ENCODE measurements at regions not wholly inside any gene's neighbourhood (a gene's known extent, or its start where the extent isn't known, plus 50 kb on each side); places are given as distances from the start of the nearest gene placed in this dataset.

DNA sequence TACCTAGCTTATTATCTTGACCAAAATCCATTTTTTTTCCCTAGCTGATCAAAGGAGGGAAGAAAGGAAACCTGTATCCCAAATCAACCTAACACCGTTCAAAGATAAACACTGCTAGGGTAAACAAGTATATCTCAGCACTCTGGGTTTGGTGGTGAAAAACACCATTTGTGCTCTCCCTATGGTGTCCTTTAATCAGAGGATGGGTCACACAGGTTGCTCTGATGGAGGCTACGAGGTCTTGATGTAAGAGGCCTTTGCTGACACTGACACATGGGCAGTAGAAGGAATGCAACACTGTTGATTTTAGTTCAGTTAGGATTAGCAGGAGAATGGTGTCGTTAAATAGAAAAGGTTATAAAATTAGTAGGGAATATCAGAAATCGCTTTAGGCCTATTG is 179.3 kb downstream of the HDGFL1 start:
- DNase-seq (ENCODE audit: low read depth in 6 of 9, low spot score in 9 of 9) = no peak
- H3K4me1 ChIP-seq (ENCODE audit: control insufficient read depth in 2 of 2, insufficient read depth in 2 of 2, low read length in 2 of 2) = no peaks in the 10 kb centered on the region
- no peak overlapping the region for H3K27ac ChIP-seq (ENCODE audit: low read depth in 1 of 2, low read length in 1 of 2)
- 96% methylated on average over 4 of the region's 4 CpGs for WGBS
- no peaks in the 10 kb centered on the region for H3K36me3 ChIP-seq (ENCODE audit: control insufficient read depth in 2 of 2, insufficient read depth in 2 of 2, low read length in 1 of 2)
- no peaks in the 10 kb centered on the region for H3K9me3 ChIP-seq (ENCODE audit: control insufficient read depth in 2 of 2, insufficient read depth in 1 of 2, low read length in 1 of 2)
- H3K27me3 ChIP-seq (ENCODE audit: control insufficient read depth in 2 of 2, insufficient read depth in 1 of 2, low read length in 1 of 2) = no peaks in the 10 kb centered on the region
- no peak overlapping the region for H3K4me3 ChIP-seq (ENCODE audit: low read length in 2 of 2)

DNA sequence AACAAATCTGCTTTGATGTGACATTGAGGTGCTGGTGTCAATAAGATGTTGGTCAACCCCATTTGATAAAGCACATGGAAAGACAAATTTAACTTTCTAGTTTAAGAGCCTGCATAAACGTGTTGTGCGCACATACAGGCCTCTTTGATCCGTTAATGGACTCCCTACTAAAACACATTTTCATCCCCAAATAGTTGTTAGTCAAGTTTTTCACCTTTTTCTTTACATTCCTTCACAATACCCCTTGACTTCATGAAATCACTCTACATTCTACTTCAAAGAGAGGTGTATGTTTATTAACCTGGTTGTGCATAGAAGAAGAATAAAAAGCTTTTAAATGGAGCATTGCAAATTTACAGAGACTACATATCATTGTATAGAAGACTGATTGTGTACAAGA is 180.3 kb downstream of the HDGFL1 start:
- Histone ChIP-seq H3K4me1 (ENCODE audit: control insufficient read depth in 2 of 2, insufficient read depth in 2 of 2, low read length in 2 of 2) (no peaks in the 10 kb centered on the region), H3K27ac (ENCODE audit: low read depth in 1 of 2, low read length in 1 of 2) (no peak overlapping the region)
- WGBS = 98% methylated on average over 3 of the region's 3 CpGs

DNA sequence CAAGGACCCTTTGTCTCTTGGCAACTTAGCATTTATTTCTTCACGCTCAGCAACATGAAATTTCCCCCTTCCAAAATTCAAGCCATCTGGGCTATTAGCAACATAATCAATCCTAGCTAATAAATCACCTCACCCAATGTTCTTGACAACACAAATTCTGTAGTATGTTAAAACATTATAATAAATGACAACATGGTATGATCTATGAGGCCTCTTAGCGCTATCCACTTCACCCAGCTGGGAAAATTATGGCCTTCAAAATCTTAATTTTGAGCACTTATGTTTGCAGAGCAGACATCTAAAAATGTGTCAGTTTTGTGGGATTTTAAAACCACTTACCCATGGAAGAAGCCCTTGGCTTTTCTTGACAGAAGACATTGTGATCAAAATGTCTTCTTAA is 181.9 kb downstream of the HDGFL1 start:
- Histone ChIP-seq H3K9me3 (ENCODE audit: control insufficient read depth in 2 of 2, insufficient read depth in 1 of 2, low read length in 1 of 2) (no peaks in the 10 kb centered on the region), H3K4me1 (ENCODE audit: control insufficient read depth in 2 of 2, insufficient read depth in 2 of 2, low read length in 2 of 2) (no peaks in the 10 kb centered on the region), H3K4me3 (ENCODE audit: low read length in 2 of 2) (no peak overlapping the region), H3K27me3 (ENCODE audit: control insufficient read depth in 2 of 2, insufficient read depth in 1 of 2, low read length in 1 of 2) (no peaks in the 10 kb centered on the region), H3K27ac (ENCODE audit: low read depth in 1 of 2, low read length in 1 of 2) (no peak overlapping the region), H3K36me3 (ENCODE audit: control insufficient read depth in 2 of 2, insufficient read depth in 2 of 2, low read length in 1 of 2) (no peaks in the 10 kb centered on the region)
- DNase-seq (ENCODE audit: low read depth in 6 of 9, low spot score in 9 of 9) = no peak
- 99% methylated on average over 2 of the region's 2 CpGs for WGBS

More for the DNA sequence above, 180.3 kb downstream of the HDGFL1 start:
- DNase-seq (ENCODE audit: low read depth in 6 of 9, low spot score in 9 of 9) = no peak
- no peak overlapping the region for H3K4me3 ChIP-seq (ENCODE audit: low read length in 2 of 2)
- no peaks in the 10 kb centered on the region for H3K36me3 ChIP-seq (ENCODE audit: control insufficient read depth in 2 of 2, insufficient read depth in 2 of 2, low read length in 1 of 2)
- no peaks in the 10 kb centered on the region for H3K9me3 ChIP-seq (ENCODE audit: control insufficient read depth in 2 of 2, insufficient read depth in 1 of 2, low read length in 1 of 2)
- no peaks in the 10 kb centered on the region for H3K27me3 ChIP-seq (ENCODE audit: control insufficient read depth in 2 of 2, insufficient read depth in 1 of 2, low read length in 1 of 2)

DNA sequence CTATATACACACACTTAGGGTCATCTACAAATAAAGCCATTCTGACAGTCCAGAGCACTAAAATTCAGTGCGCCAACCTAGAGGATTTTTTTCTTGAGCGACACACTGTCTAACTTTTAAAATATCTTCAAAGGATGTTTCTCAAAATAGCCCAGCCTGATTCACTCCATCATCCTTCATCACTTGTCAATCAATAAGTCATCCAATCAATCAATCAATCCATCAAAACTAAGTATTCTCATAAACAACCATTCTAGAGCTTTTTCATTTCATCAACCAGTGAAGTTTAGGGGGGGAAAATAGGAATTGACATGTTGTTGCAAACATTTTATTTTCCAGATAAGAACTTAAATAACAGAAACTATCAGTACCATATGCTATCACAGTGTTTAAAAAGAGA is 183.2 kb downstream of the HDGFL1 start:
- DNase-seq (ENCODE audit: low read depth in 6 of 9, low spot score in 9 of 9) = no peak
- no peaks in the 10 kb centered on the region for H3K9me3 ChIP-seq (ENCODE audit: control insufficient read depth in 2 of 2, insufficient read depth in 1 of 2, low read length in 1 of 2)
- H3K4me1 ChIP-seq (ENCODE audit: control insufficient read depth in 2 of 2, insufficient read depth in 2 of 2, low read length in 2 of 2) = no peaks in the 10 kb centered on the region
- H3K36me3 ChIP-seq (ENCODE audit: control insufficient read depth in 2 of 2, insufficient read depth in 2 of 2, low read length in 1 of 2) = no peaks in the 10 kb centered on the region
- no peak overlapping the region for H3K4me3 ChIP-seq (ENCODE audit: low read length in 2 of 2)
- no peak overlapping the region for H3K27ac ChIP-seq (ENCODE audit: low read depth in 1 of 2, low read length in 1 of 2)
- WGBS = over 99% methylated on average over 2 of the region's 2 CpGs
- H3K27me3 ChIP-seq (ENCODE audit: control insufficient read depth in 2 of 2, insufficient read depth in 1 of 2, low read length in 1 of 2) = no peaks in the 10 kb centered on the region

DNA sequence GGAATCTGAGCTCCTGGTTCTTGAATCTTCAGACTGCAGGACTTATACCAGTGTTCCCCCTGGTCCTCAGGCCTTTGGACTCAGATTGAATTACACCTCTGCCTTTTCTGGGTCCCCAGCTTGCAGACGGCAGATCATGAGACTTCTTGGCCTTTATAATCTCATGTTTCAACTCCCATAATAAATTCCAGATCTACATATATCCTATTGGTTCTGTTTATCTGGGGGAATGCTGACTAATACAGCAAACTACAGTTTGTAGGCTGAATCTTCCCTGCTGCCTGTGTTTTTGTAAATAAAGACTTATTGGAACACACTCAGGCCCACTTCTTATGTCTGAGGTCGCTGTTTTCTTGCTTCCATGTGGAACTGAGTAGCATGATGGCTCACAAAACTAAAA is 184.7 kb downstream of the HDGFL1 start:
- H3K27ac ChIP-seq (ENCODE audit: low read depth in 1 of 2, low read length in 1 of 2) = no peak overlapping the region
- 68% methylated on average over 2 of the region's 2 CpGs for WGBS
- H3K4me3 ChIP-seq (ENCODE audit: low read length in 2 of 2) = no peak overlapping the region
- DNase-seq (ENCODE audit: low read depth in 6 of 9, low spot score in 9 of 9) = no peak
- no peaks in the 10 kb centered on the region for H3K4me1 ChIP-seq (ENCODE audit: control insufficient read depth in 2 of 2, insufficient read depth in 2 of 2, low read length in 2 of 2)
- H3K9me3 ChIP-seq (ENCODE audit: control insufficient read depth in 2 of 2, insufficient read depth in 1 of 2, low read length in 1 of 2) = no peaks in the 10 kb centered on the region
- no peaks in the 10 kb centered on the region for H3K36me3 ChIP-seq (ENCODE audit: control insufficient read depth in 2 of 2, insufficient read depth in 2 of 2, low read length in 1 of 2)
- H3K27me3 ChIP-seq (ENCODE audit: control insufficient read depth in 2 of 2, insufficient read depth in 1 of 2, low read length in 1 of 2) = no peaks in the 10 kb centered on the region

DNA sequence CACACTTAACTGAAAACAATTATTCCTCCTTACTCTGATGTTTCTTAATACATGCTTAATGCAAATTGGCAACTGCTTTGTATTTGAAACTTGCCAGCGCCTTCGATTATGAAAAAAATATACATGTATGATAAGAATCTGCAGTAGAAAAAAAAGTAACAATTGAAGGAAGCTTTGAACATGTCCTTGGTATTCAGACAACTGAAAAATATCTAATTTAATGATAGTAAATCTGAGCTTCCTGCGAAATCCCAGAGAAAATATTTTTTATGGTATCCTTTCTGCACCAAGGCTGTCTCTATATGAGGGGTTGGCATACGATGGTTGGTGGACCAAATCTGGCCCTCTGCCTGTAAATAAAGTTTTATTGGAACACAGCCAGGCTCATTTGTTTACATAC is 186.2 kb downstream of the HDGFL1 start:
- H3K4me3 ChIP-seq (ENCODE audit: low read length in 2 of 2) = no peak overlapping the region
- H3K27ac ChIP-seq (ENCODE audit: low read depth in 1 of 2, low read length in 1 of 2) = no peak overlapping the region
- DNase-seq (ENCODE audit: low read depth in 6 of 9, low spot score in 9 of 9) = no peak
- no peaks in the 10 kb centered on the region for H3K9me3 ChIP-seq (ENCODE audit: control insufficient read depth in 2 of 2, insufficient read depth in 1 of 2, low read length in 1 of 2)
- no peaks in the 10 kb centered on the region for H3K36me3 ChIP-seq (ENCODE audit: control insufficient read depth in 2 of 2, insufficient read depth in 2 of 2, low read length in 1 of 2)
- H3K4me1 ChIP-seq (ENCODE audit: control insufficient read depth in 2 of 2, insufficient read depth in 2 of 2, low read length in 2 of 2) = no peaks in the 10 kb centered on the region
- 94% methylated on average over 4 of the region's 4 CpGs for WGBS
- H3K27me3 ChIP-seq (ENCODE audit: control insufficient read depth in 2 of 2, insufficient read depth in 1 of 2, low read length in 1 of 2) = no peaks in the 10 kb centered on the region

DNA sequence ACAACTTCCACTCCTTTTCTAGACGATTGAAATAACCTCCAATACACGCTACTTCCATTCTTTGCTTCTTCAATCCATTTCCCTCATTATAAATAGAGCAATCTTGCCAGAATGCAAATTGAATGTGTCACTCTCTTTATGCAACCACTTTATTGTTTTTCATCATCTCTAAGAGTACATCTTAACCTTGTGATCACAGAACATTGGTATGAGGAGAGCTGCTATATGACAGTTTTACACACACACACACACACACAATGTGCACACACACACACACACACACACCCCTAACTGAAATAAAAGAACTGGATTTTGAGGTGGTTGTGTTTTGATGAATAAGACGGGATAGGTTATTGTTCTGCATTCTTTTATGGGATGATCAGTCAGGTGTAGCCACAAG is 187.0 kb downstream of the HDGFL1 start:
- H3K9me3 ChIP-seq (ENCODE audit: control insufficient read depth in 2 of 2, insufficient read depth in 1 of 2, low read length in 1 of 2) = peaks cover 0 to under 1% of the 10 kb centered on the region in 2 donors
- no peaks in the 10 kb centered on the region for H3K27me3 ChIP-seq (ENCODE audit: control insufficient read depth in 2 of 2, insufficient read depth in 1 of 2, low read length in 1 of 2)
- no peak overlapping the region for H3K4me3 ChIP-seq (ENCODE audit: low read length in 2 of 2)
- no peak overlapping the region for H3K27ac ChIP-seq (ENCODE audit: low read depth in 1 of 2, low read length in 1 of 2)
- no peaks in the 10 kb centered on the region for H3K36me3 ChIP-seq (ENCODE audit: control insufficient read depth in 2 of 2, insufficient read depth in 2 of 2, low read length in 1 of 2)
- no peaks in the 10 kb centered on the region for H3K4me1 ChIP-seq (ENCODE audit: control insufficient read depth in 2 of 2, insufficient read depth in 2 of 2, low read length in 2 of 2)
- DNase-seq (ENCODE audit: low read depth in 6 of 9, low spot score in 9 of 9) = no peak
- WGBS = 93% methylated on average over 3 of the region's 3 CpGs

DNA sequence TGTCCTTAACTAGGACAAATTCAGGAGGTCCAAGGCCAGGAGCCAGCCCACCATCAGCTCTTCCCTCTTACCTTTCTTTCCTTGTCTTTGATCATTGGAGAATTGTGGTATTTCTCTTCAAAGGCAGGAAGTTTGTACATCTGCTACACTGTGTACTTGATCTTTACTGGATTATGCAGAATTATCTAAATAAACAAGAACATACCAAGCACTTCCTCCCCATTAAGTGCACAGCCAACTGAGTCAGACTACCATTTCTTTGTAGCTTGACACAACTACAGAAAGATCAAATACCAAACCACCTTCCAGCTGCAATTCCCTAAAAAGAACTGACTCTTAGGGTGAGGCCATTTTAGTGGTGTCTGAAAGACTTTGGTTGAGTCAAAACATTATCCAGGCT is 195.1 kb downstream of the HDGFL1 start:
- no peaks in the 10 kb centered on the region for H3K27me3 ChIP-seq (ENCODE audit: control insufficient read depth in 2 of 2, insufficient read depth in 1 of 2, low read length in 1 of 2)

DNA sequence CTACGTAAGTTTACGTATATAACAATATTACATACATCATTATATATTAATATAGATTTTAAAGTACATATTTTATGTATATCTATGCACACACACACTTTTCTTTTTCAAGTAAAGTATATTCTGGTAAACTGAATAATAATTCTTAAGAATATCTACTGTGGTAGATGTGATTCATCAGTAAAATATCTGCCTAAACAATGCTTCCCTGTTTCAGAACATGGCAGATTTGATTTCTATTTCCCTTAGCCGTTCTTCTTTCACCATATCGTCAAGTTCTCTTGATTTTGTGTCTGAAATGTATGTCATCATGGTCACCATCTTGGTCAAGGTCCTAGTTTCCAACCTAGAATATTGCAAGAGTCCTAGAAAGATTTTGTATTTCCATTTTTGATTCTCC is 195.6 kb downstream of the HDGFL1 start:
- Histone ChIP-seq H3K27me3 (ENCODE audit: control insufficient read depth in 2 of 2, insufficient read depth in 1 of 2, low read length in 1 of 2) (no peaks in the 10 kb centered on the region), H3K4me1 (ENCODE audit: control insufficient read depth in 2 of 2, insufficient read depth in 2 of 2, low read length in 2 of 2) (peaks cover 21% of the 10 kb centered on the region in 2 donors), H3K36me3 (ENCODE audit: control insufficient read depth in 2 of 2, insufficient read depth in 2 of 2, low read length in 1 of 2) (no peaks in the 10 kb centered on the region), H3K27ac (ENCODE audit: low read depth in 1 of 2, low read length in 1 of 2) (peak overlapping the region in 1 of 2 donors; percentile 20), H3K4me3 (ENCODE audit: low read length in 2 of 2) (no peak overlapping the region), H3K9me3 (ENCODE audit: control insufficient read depth in 2 of 2, insufficient read depth in 1 of 2, low read length in 1 of 2) (peaks cover 0 to 4% of the 10 kb centered on the region in 2 donors)
- no peak for DNase-seq (ENCODE audit: low read depth in 6 of 9, low spot score in 9 of 9)
- WGBS = 97% methylated on average over 4 of the region's 4 CpGs

More for the DNA sequence above, 195.1 kb downstream of the HDGFL1 start:
- H3K4me1 ChIP-seq (ENCODE audit: control insufficient read depth in 2 of 2, insufficient read depth in 2 of 2, low read length in 2 of 2) = peaks cover 21% of the 10 kb centered on the region in 2 donors
- H3K36me3 ChIP-seq (ENCODE audit: control insufficient read depth in 2 of 2, insufficient read depth in 2 of 2, low read length in 1 of 2) = no peaks in the 10 kb centered on the region
- peak overlapping the region; percentile 57 to 84 for H3K27ac ChIP-seq (ENCODE audit: low read depth in 1 of 2, low read length in 1 of 2)
- peak overlapping the region in 1 of 2 donors; percentile 9 for H3K4me3 ChIP-seq (ENCODE audit: low read length in 2 of 2)
- peaks cover 0 to 4% of the 10 kb centered on the region in 2 donors for H3K9me3 ChIP-seq (ENCODE audit: control insufficient read depth in 2 of 2, insufficient read depth in 1 of 2, low read length in 1 of 2)
- peak in 7 of 9 donors; percentile 49 to 79 (median 55) for DNase-seq (ENCODE audit: low read depth in 6 of 9, low spot score in 9 of 9)

DNA sequence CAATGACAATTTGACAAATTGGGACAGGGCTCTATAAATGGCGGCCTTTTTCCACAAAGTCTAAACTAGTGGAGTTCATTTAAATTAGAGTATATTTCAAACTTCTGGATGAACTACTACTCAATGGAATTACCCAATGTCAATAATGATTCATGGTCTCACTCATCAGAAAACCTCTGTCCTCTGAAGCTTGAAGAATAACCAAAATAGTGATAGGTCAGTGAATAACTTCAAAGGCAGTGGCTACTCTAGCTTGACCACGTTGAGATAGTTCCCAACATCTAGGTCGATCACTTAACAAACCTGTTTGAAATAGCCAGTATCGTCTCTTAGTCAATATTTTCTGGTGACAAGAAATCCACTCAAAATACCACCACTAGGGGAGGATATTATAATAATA is 197.6 kb downstream of the HDGFL1 start:
- H3K27me3 ChIP-seq (ENCODE audit: control insufficient read depth in 2 of 2, insufficient read depth in 1 of 2, low read length in 1 of 2) = no peaks in the 10 kb centered on the region
- no peak for DNase-seq (ENCODE audit: low read depth in 6 of 9, low spot score in 9 of 9)
- no peak overlapping the region for H3K27ac ChIP-seq (ENCODE audit: low read depth in 1 of 2, low read length in 1 of 2)
- 97% methylated on average over 4 of the region's 4 CpGs for WGBS
- H3K9me3 ChIP-seq (ENCODE audit: control insufficient read depth in 2 of 2, insufficient read depth in 1 of 2, low read length in 1 of 2) = no peaks in the 10 kb centered on the region
- peaks cover 20 to 21% of the 10 kb centered on the region in 2 donors for H3K4me1 ChIP-seq (ENCODE audit: control insufficient read depth in 2 of 2, insufficient read depth in 2 of 2, low read length in 2 of 2)
- no peak overlapping the region for H3K4me3 ChIP-seq (ENCODE audit: low read length in 2 of 2)
- H3K36me3 ChIP-seq (ENCODE audit: control insufficient read depth in 2 of 2, insufficient read depth in 2 of 2, low read length in 1 of 2) = no peaks in the 10 kb centered on the region
